LoVo (cell line): ENCODE measurements at regions not wholly inside any gene's neighbourhood (a gene's known extent, or its start where the extent isn't known, plus 50 kb on each side); places are given as distances from the start of the nearest gene placed in this dataset.

Experiments
- DNase-seq: peaks from one replicate; pipeline ENCODE4 v3.0.0-alpha.2; 2016; ENCODE audit warnings: low spot score

GRCh38 chr22:49640366-49641095 lies 187.1 kb downstream of the BRD1 start:
- DNase-seq, result no peak

GRCh38 chr22:49639956-49640355 lies 187.7 kb downstream of the BRD1 start:
- no peak for DNase-seq

- DNase-seq, result no peak
Measured at GRCh38 chr22:49638788-49639187, 188.9 kb downstream of the BRD1 start.

GRCh38 chr22:49638001-49638400 lies 189.7 kb downstream of the BRD1 start:
- DNase-seq, result no peak

GRCh38 chr22:49637255-49637760 lies 190.4 kb downstream of the BRD1 start:
- no peak for DNase-seq

GRCh38 chr22:49636649-49637048 lies 191.0 kb downstream of the BRD1 start:
- no peak for DNase-seq

GRCh38 chr22:49636214-49636613 lies 191.5 kb downstream of the BRD1 start:
- DNase-seq, result no peak

- DNase-seq, result no peak
Measured at GRCh38 chr22:49634006-49634772, 193.5 kb downstream of the BRD1 start.

GRCh38 chr22:49633010-49633324 lies 194.7 kb downstream of the BRD1 start:
- DNase-seq, result no peak

GRCh38 chr22:49632199-49633009 lies 195.3 kb downstream of the BRD1 start:
- no peak for DNase-seq

GRCh38 chr22:49630448-49630946 lies 197.2 kb downstream of the BRD1 start:
- no peak for DNase-seq

- DNase-seq, result no peak
Measured at GRCh38 chr22:49629586-49630447, 197.9 kb downstream of the BRD1 start.

- DNase-seq, result no peak
Measured at GRCh38 chr22:49629261-49629570, 198.5 kb downstream of the BRD1 start.

GRCh38 chr22:49628391-49629260 lies 199.0 kb downstream of the BRD1 start:
- no peak for DNase-seq

GRCh38 chr22:49627217-49628181 lies 200.2 kb downstream of the BRD1 start:
- DNase-seq, result no peak

GRCh38 chr22:49626361-49627216 lies 201.1 kb downstream of the BRD1 start:
- no peak for DNase-seq

- DNase-seq, result no peak
Measured at GRCh38 chr22:49624421-49625177, 203.1 kb downstream of the BRD1 start.

GRCh38 chr22:49623715-49624114 lies 204.0 kb downstream of the BRD1 start:
- no peak for DNase-seq
